Epithelial cell of proximal tubule (primary cell): ENCODE measurements at regions not wholly inside any gene's neighbourhood (a gene's known extent, or its start where the extent isn't known, plus 50 kb on each side); places are given as distances from the start of the nearest gene placed in this dataset.

Experiments
- DNase-seq: peaks from one replicate; pipeline ENCODE4 v3.0.0-alpha.2; 2011; ENCODE audit warnings: low read depth
- H3K4me3 ChIP-seq: 2 replicates; pipeline ENCODE4 v1.5.1; 2011; ENCODE audit warnings: low read depth, mild to moderate bottlenecking, low read length
- CTCF ChIP-seq: conservative IDR thresholded peaks from 2 replicates; pipeline ENCODE4 v1.5.1; 2012; ENCODE audit warnings: low read depth, mild to moderate bottlenecking, low read length

GRCh38 chr10:85149766-85150165 lies 821.4 kb downstream of the CCSER2 start:
- no peak for TF ChIP-seq CTCF
- no peak overlapping the region for H3K4me3 ChIP-seq
- no peak for DNase-seq

- no peak for TF ChIP-seq CTCF
- DNase-seq, result no peak
- H3K4me3 ChIP-seq, result no peak overlapping the region
Measured at GRCh38 chr10:85151506-85151905, 823.1 kb downstream of the CCSER2 start.

GRCh38 chr10:85152496-85152895 lies 824.1 kb downstream of the CCSER2 start:
- no peak overlapping the region for H3K4me3 ChIP-seq
- DNase-seq, result no peak
- no peak for TF ChIP-seq CTCF

GRCh38 chr10:85152911-85153310 lies 824.5 kb downstream of the CCSER2 start:
- H3K4me3 ChIP-seq, result no peak overlapping the region
- no peak for TF ChIP-seq CTCF
- no peak for DNase-seq

- no peak overlapping the region for H3K4me3 ChIP-seq
- TF ChIP-seq CTCF, result no peak
- no peak for DNase-seq
Measured at GRCh38 chr10:85157206-85157605, 828.8 kb downstream of the CCSER2 start.

GRCh38 chr10:85168243-85168642 lies 839.9 kb downstream of the CCSER2 start:
- DNase-seq, result no peak
- H3K4me3 ChIP-seq, result no peak overlapping the region
- TF ChIP-seq CTCF, result no peak

- no peak for DNase-seq
- no peak for TF ChIP-seq CTCF
- no peak overlapping the region for H3K4me3 ChIP-seq
Measured at GRCh38 chr10:85170026-85170425, 841.6 kb downstream of the CCSER2 start.
